ENCODE measurements at regions not wholly inside any gene's neighbourhood (a gene's known extent, or its start where the extent isn't known, plus 50 kb on each side); places are given as distances from the start of the nearest gene placed in this dataset.
"Not testable (repeated sequence)": the region's sequence is repeated elsewhere in the genome, so short reads cannot be mapped to it uniquely, and the experiment has no call there.

- DNase-seq: no peak
Observed at GRCh38 chr1:29425631-29426030, 189.3 kb downstream of the PTPRU start.

- no peak for DNase-seq
Observed at GRCh38 chr1:29424266-29424665, 187.9 kb downstream of the PTPRU start.

DNA sequence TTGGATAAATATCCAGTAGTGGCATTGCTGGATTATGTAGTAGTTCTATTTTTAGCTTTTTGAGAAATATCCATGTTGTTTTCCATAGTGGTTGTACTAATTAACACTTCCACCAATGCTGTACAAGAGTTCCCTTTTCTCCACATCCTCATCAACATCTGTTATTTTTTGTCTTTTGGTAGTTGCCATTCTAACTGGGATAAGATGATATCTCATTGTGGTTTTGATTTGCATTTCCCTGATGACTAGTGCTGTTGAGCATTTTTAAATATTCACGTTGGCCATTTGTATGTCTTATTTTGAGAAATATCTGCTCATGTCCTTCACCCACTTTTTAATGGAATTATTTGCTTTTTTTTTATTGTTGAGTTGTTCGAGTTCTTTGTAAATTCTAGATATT lies 183.9 kb downstream of the PTPRU start:
- DNase-seq: no peak

DNA sequence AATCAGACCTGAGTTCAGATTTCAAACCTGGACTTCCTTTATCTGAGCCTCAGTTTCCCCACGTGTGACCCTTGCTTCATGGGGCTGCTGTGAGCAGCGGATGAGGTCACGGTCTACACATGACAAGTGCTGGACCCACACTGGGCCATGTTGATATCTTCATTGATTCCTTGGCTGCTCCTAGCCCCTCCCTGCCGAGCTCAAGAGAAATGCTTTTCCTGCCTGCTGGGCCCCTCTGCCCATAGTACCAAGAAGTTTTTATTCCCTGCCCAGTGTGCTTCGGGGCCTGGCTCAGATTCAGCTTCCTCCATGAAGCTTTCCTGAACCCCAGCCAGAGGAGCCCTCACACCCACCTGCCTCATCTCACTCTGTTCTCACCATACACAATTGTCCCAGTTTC lies 181.6 kb downstream of the PTPRU start:
- no peak for DNase-seq

GRCh38 chr1:29417147-29417858 lies 181.0 kb downstream of the PTPRU start:
- DNase-seq: no peak

DNA sequence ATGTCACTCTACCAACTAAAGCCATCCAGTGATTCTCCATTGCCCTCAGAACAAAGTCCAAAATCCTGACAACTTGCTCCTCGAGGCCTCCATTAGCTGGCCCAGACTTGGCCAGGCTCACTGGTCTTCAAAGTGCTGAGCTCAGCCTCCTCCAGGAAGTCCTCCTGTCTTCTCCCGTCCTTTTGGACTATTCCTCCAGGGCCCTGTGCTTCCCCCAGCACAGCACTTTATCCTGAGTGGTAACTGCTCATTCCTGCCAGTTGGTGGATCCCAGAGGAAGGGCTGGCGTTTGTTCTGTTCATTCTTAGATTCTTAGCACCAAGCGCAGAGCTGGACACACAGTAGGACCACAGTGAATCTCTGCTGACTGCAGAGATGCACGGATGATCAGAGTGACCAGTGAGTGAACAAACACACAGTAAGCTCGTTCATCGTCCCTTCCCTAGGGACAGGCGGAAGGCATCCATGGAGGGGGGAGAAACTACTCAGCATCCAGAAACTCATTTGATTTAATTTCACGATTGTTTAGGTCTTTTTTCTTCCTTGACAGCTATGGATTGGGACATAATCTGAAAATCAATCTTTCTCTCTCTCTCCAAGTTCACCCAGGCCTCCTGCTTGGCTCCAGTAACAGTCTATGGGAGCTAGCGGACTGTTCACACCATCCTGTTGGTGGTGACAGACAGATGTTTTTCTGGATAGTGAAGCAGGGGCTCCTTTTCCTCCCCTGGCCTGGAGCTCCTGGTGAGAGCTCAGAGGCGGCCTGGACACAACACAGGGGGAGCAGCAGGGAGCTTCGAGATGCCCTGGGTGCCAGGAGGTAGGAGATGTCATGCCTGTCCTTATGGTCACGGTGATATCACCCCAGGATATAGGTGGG lies 180.2 kb downstream of the PTPRU start:
- DNase-seq: no peak

GRCh38 chr1:29415861-29416260 lies 179.5 kb downstream of the PTPRU start:
- no peak for DNase-seq

DNA sequence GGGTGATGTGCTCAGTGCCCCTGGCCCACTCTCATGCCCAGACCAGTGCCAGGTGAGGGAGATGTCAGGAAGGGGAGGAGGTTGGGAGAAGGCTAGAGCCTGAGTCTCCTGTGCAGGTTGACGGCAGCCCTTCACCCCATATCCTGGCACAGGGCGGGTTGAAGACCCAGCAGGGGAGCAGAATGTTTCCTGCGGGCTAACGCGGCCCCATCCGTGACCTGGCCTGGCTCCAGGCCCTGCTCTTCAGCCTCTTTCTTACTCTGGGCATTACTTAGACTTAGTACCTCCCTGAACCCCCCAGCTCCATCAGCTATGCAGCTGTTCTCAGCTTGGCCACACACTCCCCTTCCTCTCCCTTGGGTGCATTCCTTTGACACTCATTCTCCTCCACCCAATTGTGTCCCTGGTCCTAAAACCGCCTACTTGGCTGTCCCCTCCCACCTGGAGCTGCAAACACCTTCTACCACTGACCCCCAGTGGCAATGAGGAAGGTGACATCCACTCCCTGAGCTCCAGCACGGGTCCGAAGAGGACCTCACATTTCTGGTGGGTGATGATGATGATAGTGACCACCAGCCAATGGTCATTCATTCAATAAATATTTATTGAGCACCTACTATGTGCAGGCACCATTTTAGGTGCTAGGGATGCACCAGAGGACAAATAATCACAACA lies 179.0 kb downstream of the PTPRU start:
- no peak for DNase-seq

GRCh38 chr1:29414086-29414485 lies 177.8 kb downstream of the PTPRU start:
- DNase-seq: no peak

DNA sequence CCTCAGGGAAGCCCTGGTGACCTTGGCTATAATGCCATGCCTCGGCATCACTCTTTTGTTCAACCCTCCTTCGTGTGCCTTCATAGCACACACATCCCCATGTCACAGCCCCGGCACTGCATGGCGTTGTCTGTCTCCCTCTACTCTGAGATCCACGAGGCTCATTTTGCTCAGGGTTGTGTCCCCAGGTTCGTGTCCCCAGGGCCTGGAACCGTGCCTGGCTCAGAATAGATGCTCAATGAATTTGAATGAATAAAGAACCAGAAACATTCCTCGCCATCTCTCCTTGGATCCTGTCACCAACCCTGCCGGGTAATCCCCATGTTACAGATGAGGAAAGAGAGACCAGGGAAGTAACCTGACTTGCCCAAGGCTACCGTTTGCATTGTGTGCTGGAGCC lies 177.3 kb downstream of the PTPRU start:
- DNase-seq: no peak

DNA sequence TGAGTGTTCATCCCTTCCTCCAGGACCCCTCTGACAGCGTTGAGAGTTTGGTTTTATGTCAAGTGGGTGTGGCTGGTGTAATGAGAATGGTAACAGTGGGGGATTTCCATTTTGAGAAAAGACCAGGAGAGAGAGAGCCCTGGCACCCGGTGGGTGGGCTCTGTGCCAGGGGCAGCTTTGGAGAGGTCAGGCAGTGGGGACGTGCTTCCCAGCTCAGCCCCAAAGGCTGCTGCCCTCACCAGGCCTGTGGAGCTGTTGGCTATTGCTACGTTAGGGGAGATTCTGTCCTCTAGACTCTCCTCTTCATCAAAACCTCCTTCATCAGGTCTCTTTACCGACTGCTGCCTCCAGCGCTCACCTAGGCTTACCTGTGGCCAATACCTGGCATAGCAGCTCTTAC lies 176.3 kb downstream of the PTPRU start:
- no peak for DNase-seq

DNA sequence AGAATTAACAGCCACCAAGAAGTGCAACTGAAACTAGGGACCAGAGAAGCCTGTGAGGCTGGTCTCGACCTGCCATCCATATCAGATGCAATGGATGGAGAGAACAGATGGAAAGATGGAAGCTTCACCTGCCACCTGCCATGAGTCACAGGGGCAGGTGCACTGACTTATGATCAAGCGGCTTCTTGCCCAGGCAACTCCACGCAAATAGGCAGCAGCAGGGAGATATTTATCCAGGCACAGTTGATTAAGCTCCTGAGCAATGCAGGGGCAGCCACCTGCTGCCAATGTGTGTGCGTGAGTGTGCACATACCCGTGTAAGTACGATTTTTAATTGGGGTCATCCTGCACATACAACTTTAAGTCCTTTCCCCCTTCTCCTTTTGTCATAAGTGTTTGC lies 174.2 kb downstream of the PTPRU start:
- DNase-seq: no peak

- DNase-seq: no peak
Observed at GRCh38 chr1:29409616-29410015, 173.3 kb downstream of the PTPRU start.

GRCh38 chr1:29408831-29409605 lies 172.7 kb downstream of the PTPRU start:
- DNase-seq: no peak

DNA sequence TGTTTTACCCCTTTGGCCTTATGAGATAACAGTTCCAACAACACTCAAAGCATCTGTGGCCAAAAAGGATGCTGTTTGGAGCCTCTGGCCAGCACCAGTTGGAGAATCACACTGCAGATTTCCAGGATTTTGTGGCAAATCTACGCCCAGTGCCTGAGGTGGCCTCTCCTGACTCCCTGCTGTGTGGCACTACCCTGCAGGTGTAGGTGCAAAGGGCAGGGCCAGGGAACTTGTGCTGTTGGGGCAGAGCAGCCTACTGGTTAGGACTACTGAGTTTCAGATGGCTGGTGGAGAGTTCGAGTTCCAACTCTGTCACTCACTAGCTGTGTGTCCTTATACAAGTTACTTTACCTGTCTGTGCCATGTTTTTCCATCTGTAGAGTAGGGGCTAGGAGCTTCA lies 170.5 kb downstream of the PTPRU start:
- no peak for DNase-seq

- not testable (repeated sequence) for DNase-seq
Observed at GRCh38 chr1:29400203-29400602, 163.9 kb downstream of the PTPRU start.

GRCh38 chr1:29399465-29399864 lies 163.1 kb downstream of the PTPRU start:
- DNase-seq: no peak

DNA sequence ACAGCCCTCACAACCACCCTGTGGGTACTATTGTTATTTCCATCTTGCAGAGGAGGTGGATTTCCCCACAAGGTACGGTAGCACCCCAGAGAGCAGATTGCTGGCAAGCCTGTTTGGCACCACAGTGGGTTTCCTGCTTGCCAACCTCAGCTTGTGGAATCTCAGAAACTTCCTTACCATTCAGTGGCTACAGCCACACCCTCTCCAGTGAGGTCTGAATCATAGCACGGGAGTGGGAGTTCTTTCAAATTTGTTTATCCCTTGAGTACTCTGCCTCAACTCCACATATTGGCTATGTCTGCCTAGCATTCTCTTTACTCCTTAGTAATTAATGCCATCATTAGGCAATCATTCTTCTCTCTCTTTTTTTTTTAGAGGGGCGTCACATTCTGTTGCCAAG lies 162.1 kb downstream of the PTPRU start:
- no peak for DNase-seq

DNA sequence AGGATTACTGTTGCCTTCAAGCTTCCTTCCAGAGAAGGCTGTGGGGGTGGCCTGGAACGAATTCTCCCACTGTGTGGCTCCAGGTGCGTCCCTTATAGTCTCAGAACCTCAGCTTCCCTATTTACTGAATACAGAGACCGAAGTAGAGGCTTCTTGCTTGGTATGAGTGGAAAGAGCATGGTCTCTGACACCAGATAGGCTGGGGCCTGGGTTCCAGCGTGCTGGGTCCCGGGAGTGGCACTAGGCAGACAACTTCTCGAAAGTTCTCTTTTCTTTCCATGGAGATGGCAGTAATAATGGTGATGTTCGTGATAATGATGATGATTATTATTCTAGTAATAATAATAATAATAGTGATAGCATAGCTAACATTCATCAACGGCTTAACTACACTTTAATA lies 161.7 kb downstream of the PTPRU start:
- DNase-seq: no peak

- DNase-seq: no peak
Observed at GRCh38 chr1:29397256-29397590, 160.9 kb downstream of the PTPRU start.

DNA sequence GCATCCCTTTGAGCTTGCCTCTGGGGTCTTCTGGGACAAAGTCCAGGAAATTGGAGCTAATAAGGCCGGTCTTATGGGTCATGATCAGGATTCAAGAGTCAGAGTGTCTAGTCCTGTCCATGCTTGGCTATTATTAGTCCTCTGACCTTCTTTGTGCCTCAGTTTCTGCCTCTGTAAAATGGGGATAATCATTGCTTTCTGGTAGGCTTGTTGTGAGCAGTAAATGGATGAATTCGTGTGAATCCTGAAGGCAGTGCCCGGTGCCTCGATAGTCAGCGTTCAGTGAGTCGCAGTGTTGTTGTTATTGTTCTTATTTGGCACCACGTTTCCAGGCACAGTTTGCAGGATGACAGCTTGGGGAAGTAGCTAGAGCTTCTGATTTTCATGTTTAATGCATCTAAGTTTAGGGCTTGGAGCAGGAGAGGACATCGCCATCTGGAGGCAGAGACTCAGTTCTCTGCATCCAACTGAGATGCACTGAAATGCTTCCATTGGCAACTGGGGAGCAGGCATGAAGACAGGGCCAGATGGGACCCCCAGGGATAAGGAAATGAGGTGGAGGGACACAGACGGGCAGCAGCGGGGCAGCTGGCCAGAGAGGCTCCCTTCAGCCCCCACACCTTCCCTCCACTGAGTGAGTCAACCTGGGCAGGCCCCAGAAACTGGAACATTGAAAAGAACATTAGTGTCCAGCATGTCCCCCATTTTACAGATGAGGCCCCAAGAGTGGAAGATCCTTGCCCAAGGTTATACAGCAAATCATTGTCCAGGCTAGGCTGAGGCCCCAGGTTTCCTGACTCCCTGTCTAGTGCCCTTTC lies 160.3 kb downstream of the PTPRU start:
- no peak for DNase-seq

DNA sequence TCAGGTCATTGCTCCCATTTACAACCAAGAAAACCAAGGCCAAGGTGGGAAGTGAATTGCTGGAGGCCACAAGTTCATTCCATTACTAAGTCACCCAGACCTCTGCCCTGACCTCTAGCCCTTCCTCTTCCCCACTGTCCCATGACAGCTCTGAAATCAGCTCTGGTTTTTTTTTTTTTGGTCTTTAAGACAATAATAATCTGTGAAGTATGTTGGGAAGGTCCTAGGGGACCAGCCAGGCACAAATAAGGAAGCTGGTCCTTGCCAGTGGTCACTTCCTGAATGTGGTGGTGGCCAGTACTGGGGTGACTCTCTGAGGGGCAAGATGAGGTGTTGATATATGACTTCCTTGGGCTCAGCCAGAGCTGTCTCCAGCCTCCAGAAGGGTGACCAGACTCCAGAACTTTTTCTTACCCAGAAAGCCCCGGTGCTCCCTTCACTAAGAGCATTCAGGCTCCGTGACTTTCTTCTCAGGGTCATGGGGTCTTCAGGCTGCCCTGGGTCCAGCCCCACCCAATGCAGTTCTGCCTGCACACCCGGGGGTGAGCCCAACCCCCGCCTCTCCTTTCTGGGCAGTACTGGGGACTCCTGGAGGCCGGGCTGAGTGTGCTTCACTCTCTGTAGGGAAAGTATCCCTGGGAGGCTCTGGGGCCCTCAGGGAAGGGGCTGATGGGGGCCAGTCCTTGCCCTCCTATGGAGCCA lies 159.6 kb downstream of the PTPRU start:
- DNase-seq: no peak
